Stimulated activated CD8-positive, alpha-beta memory T cell treated with anti-CD3 and anti-CD28 coated beads, Interleukin-7, amount 100 ng/mL, for 48 hours (primary cell): ENCODE measurements at regions not wholly inside any gene's neighbourhood (a gene's known extent, or its start where the extent isn't known, plus 50 kb on each side); places are given as distances from the start of the nearest gene placed in this dataset.
"Not testable (repeated sequence)": the region's sequence is repeated elsewhere in the genome, so short reads cannot be mapped to it uniquely, and the experiment has no call there.

Experiments
- DNase-seq, 2 donors: peaks; one replicate each; pipeline ENCODE4 v3.0.0-alpha.2; 2020; ENCODE audit warnings: low read depth in 1 of 2; ENCODE audit errors: extremely low read depth in 1 of 2

GRCh38 chr5:36422952-36423351 is 121.2 kb upstream of the RANBP3L start:
- DNase-seq = no peak

- DNase-seq = no peak
These were observed 122.0 kb upstream of the RANBP3L start for GRCh38 chr5:36423578-36424307.

GRCh38 chr5:36426070-36426469 is 124.4 kb upstream of the RANBP3L start:
- DNase-seq = not testable (repeated sequence)

- no peak for DNase-seq
These were observed 133.8 kb upstream of the RANBP3L start for GRCh38 chr5:36435516-36435915.

- no peak for DNase-seq
These were observed 134.6 kb upstream of the RANBP3L start for GRCh38 chr5:36436306-36436705.

GRCh38 chr5:36438765-36439561 is 137.3 kb upstream of the RANBP3L start:
- DNase-seq = no peak

- DNase-seq = no peak
These were observed 138.6 kb upstream of the RANBP3L start for GRCh38 chr5:36440300-36440699.

GRCh38 chr5:36441280-36441679 is 139.6 kb upstream of the RANBP3L start:
- no peak for DNase-seq

GRCh38 chr5:36442352-36442751 is 140.7 kb upstream of the RANBP3L start:
- no peak for DNase-seq

GRCh38 chr5:36442796-36443195 is 141.1 kb upstream of the RANBP3L start:
- no peak for DNase-seq

GRCh38 chr5:36443941-36444340 is 142.2 kb upstream of the RANBP3L start:
- DNase-seq = no peak

GRCh38 chr5:36444582-36445418 is 143.1 kb upstream of the RANBP3L start:
- DNase-seq = no peak

GRCh38 chr5:36447776-36448175 is 146.1 kb upstream of the RANBP3L start:
- DNase-seq = no peak

GRCh38 chr5:36450229-36451014 is 148.7 kb upstream of the RANBP3L start:
- no peak for DNase-seq

- DNase-seq = no peak
These were observed 150.8 kb upstream of the RANBP3L start for GRCh38 chr5:36452424-36453006.

- DNase-seq = no peak
These were observed 148.7 kb upstream of the SLC1A3 start for GRCh38 chr5:36457511-36458270.

- no peak for DNase-seq
These were observed 147.7 kb upstream of the SLC1A3 start for GRCh38 chr5:36458746-36459145.

GRCh38 chr5:36459176-36460135 is 146.9 kb upstream of the SLC1A3 start:
- no peak for DNase-seq
